ENCODE measurements at regions not wholly inside any gene's neighbourhood (a gene's known extent, or its start where the extent isn't known, plus 50 kb on each side); places are given as distances from the start of the nearest gene placed in this dataset.

DNA sequence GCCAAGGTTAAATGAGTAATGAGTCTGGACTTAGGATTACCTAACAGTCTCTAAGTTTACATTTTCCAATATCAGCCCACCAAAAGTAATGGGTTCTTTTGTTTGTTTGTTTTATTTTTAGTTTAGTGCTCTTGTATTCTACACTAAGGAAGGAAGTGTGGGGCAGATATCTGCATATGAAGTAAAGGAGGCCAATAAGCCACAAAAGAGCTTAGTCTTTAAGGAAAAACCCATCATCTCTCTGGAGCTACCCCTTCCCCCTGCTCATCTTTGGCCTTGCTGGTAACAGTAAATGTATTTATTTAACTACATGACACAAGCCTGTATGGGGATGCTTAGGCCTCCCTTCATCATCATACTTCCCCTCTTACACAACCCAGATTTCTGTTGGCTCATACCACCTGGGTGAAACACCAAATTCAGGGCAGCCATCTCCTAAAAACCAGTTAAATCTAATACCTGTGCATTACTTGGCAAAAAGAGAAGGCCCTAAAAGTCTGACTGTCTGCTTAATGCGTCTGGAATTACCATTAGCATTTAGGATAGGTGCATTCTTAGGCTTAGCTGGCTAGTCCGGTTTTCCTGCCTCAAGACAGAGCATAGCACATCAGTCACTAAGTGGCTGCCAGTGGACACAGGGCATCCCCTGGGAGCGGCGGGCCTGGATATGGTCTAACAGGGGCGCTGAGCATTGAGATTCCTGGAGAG lies 96.8 kb upstream of the ADGRL2 start:
- no peak for TF ChIP-seq CTCF (IDR thresholded peaks at IDR 0.05; ENCODE audit: poor library complexity, severe bottlenecking)
- TF ChIP-seq POLR2AphosphoS5 (IDR thresholded peaks at IDR 0.05), result no peak
- TF ChIP-seq EZH2 (IDR thresholded peaks at IDR 0.05; ENCODE audit: borderline replicate concordance, insufficient read depth, low read length, poor library complexity, severe bottlenecking), result no peak
- no peak for TF ChIP-seq RAD21 (conservative IDR thresholded peaks at IDR 0.05)
- no peak for TF ChIP-seq EP300 (conservative IDR thresholded peaks at IDR 0.05; ENCODE audit: poor library complexity, severe bottlenecking)

Data from neural cell (in vitro differentiated cells).